ENCODE measurements at regions not wholly inside any gene's neighbourhood (a gene's known extent, or its start where the extent isn't known, plus 50 kb on each side); places are given as distances from the start of the nearest gene placed in this dataset.

DNA sequence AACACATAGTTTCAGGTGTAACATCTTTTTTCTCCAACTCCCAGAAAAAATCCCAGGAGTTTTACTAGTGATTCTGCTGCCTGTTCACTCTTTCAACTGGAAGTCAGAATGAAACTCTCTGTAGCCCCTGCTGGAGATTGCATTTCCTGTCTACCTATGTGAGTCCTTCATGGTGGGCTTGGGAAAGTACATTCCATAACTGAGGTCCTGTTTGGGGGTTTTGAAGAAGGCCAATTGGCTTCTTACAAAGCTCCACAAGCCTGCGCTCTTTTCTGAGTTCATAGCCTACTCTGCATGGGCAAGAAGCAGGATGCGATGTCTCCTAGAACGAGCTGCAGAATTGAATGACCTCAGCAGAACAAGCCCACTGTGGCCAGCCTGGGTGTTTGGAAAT, 86.7 kb downstream of the LYZL2 start:
- TF ChIP-seq, protein P1, sequence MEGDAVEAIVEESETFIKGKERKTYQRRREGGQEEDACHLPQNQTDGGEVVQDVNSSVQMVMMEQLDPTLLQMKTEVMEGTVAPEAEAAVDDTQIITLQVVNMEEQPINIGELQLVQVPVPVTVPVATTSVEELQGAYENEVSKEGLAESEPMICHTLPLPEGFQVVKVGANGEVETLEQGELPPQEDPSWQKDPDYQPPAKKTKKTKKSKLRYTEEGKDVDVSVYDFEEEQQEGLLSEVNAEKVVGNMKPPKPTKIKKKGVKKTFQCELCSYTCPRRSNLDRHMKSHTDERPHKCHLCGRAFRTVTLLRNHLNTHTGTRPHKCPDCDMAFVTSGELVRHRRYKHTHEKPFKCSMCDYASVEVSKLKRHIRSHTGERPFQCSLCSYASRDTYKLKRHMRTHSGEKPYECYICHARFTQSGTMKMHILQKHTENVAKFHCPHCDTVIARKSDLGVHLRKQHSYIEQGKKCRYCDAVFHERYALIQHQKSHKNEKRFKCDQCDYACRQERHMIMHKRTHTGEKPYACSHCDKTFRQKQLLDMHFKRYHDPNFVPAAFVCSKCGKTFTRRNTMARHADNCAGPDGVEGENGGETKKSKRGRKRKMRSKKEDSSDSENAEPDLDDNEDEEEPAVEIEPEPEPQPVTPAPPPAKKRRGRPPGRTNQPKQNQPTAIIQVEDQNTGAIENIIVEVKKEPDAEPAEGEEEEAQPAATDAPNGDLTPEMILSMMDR (IDR thresholded peaks at IDR 0.05), result no peak
- no peak for TF ChIP-seq POLR2A (IDR thresholded peaks at IDR 0.05)

All from esophagus squamous epithelium (tissue), 4 donors.